ENCODE measurements at regions not wholly inside any gene's neighbourhood (a gene's known extent, or its start where the extent isn't known, plus 50 kb on each side); places are given as distances from the start of the nearest gene placed in this dataset.

DNA sequence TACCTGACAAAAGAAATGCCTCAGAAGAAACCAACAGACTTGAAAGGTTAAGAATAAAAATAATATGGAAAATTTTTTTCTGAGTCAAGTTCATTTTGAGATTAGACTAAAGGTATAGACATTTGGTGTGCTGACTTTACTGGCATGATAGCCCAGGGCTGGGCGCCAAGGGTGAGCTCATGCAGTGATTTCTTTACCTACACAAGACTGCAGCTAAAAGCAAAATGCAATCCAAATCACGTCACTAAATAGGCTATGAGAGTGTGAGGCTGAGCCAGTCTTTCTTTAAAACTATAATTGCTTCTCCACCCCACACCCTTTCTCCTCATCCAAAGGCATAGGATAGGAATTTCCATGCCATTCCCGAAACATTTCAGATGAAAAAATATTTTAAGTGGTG, 196.5 kb downstream of the FAM76B start:
- Mint-ChIP-seq H3K36me3 (no peaks in the 10 kb centered on the region), H3K27ac (no peak overlapping the region), H3K9me3 (no peaks in the 10 kb centered on the region), H3K4me1 (peaks cover 10% of the 10 kb centered on the region), H3K4me3 (no peak overlapping the region), H3K27me3 (ENCODE audit: low read depth) (no peaks in the 10 kb centered on the region)
- ATAC-seq (no peak), DNase-seq (ENCODE audit: low spot score) (no peak)
- ChIA-PET CTCF (interaction anchor here (0.6 to 2.4 kb wide), 3 partner anchors 10 to 171 kb away, joined by 3 to 11 read pairs (median 3); no protein-coding TSS in a partner anchor), POLR2A (no interaction called here)
- no peak for TF ChIP-seq ZNF317 (CRISPR knock-in tag; IDR thresholded peaks at IDR 0.05; ENCODE audit: borderline replicate concordance, low read depth)
- TF ChIP-seq ZNF232 (CRISPR knock-in tag; IDR thresholded peaks at IDR 0.05): no peak
- no peak for TF ChIP-seq TP53 (CRISPR knock-in tag; IDR thresholded peaks at IDR 0.05)
- no peak for TF ChIP-seq ZNF425 (CRISPR knock-in tag; conservative IDR thresholded peaks at IDR 0.05)
- no peak for TF ChIP-seq PRRX2 (CRISPR knock-in tag; IDR thresholded peaks at IDR 0.05)
- TF ChIP-seq ELF4 (CRISPR knock-in tag; IDR thresholded peaks at IDR 0.05; ENCODE audit: low read depth): no peak
- TF ChIP-seq NR1H2 (CRISPR knock-in tag; IDR thresholded peaks at IDR 0.05): no peak
- no peak for TF ChIP-seq FOXJ3 (CRISPR knock-in tag; IDR thresholded peaks at IDR 0.05; ENCODE audit: borderline replicate concordance)
- no peak for TF ChIP-seq ZNF423 (CRISPR knock-in tag; IDR thresholded peaks at IDR 0.05)
- TF ChIP-seq, protein P1, sequence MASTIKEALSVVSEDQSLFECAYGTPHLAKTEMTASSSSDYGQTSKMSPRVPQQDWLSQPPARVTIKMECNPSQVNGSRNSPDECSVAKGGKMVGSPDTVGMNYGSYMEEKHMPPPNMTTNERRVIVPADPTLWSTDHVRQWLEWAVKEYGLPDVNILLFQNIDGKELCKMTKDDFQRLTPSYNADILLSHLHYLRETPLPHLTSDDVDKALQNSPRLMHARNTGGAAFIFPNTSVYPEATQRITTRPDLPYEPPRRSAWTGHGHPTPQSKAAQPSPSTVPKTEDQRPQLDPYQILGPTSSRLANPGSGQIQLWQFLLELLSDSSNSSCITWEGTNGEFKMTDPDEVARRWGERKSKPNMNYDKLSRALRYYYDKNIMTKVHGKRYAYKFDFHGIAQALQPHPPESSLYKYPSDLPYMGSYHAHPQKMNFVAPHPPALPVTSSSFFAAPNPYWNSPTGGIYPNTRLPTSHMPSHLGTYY (CRISPR knock-in tag; IDR thresholded peaks at IDR 0.05): no peak
- TF ChIP-seq PRDM15 (CRISPR knock-in tag; IDR thresholded peaks at IDR 0.05): no peak
- no peak for TF ChIP-seq ATF1 (CRISPR knock-in tag; IDR thresholded peaks at IDR 0.05)
- TF ChIP-seq, protein P2, sequence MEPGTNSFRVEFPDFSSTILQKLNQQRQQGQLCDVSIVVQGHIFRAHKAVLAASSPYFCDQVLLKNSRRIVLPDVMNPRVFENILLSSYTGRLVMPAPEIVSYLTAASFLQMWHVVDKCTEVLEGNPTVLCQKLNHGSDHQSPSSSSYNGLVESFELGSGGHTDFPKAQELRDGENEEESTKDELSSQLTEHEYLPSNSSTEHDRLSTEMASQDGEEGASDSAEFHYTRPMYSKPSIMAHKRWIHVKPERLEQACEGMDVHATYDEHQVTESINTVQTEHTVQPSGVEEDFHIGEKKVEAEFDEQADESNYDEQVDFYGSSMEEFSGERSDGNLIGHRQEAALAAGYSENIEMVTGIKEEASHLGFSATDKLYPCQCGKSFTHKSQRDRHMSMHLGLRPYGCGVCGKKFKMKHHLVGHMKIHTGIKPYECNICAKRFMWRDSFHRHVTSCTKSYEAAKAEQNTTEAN (CRISPR knock-in tag; IDR thresholded peaks at IDR 0.05): no peak
- TF ChIP-seq KAT7 (CRISPR knock-in tag; IDR thresholded peaks at IDR 0.05; ENCODE audit: borderline replicate concordance): no peak
- TF ChIP-seq RORB (CRISPR knock-in tag; IDR thresholded peaks at IDR 0.05): no peak
- no peak for TF ChIP-seq CBFB (CRISPR knock-in tag; IDR thresholded peaks at IDR 0.05; ENCODE audit: low read depth)
- TF ChIP-seq CREB1 (CRISPR knock-in tag; IDR thresholded peaks at IDR 0.05): no peak
- TF ChIP-seq, protein P3, sequence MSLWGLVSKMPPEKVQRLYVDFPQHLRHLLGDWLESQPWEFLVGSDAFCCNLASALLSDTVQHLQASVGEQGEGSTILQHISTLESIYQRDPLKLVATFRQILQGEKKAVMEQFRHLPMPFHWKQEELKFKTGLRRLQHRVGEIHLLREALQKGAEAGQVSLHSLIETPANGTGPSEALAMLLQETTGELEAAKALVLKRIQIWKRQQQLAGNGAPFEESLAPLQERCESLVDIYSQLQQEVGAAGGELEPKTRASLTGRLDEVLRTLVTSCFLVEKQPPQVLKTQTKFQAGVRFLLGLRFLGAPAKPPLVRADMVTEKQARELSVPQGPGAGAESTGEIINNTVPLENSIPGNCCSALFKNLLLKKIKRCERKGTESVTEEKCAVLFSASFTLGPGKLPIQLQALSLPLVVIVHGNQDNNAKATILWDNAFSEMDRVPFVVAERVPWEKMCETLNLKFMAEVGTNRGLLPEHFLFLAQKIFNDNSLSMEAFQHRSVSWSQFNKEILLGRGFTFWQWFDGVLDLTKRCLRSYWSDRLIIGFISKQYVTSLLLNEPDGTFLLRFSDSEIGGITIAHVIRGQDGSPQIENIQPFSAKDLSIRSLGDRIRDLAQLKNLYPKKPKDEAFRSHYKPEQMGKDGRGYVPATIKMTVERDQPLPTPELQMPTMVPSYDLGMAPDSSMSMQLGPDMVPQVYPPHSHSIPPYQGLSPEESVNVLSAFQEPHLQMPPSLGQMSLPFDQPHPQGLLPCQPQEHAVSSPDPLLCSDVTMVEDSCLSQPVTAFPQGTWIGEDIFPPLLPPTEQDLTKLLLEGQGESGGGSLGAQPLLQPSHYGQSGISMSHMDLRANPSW (CRISPR knock-in tag; conservative IDR thresholded peaks at IDR 0.05; ENCODE audit: low read depth): no peak
- no peak for TF ChIP-seq TCF7 (CRISPR knock-in tag; IDR thresholded peaks at IDR 0.05; ENCODE audit: low read depth)

Data from WTC11 (cell line).